ENCODE measurements at regions not wholly inside any gene's neighbourhood (a gene's known extent, or its start where the extent isn't known, plus 50 kb on each side); places are given as distances from the start of the nearest gene placed in this dataset.

DNA sequence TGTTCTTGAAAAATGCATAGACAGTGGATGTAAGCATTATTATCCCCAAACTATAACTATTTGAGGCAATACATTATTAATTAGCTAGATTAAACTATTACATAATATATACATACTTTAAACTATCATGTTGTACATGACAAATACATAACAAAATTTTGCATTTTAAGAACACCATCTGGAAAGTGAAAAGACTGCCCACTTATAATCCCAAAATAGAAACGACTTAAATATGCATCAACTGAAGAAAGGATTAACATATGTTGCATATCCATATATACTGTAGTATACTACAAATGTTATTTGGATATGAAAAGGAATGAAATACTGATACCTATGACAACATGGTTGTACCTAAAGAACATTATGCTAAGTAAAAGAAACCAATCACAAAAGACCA lies 700.8 kb upstream of the SPRY2 start:
- intact Hi-C loops (cut with micrococcal nuclease) = no loop called here
- Histone ChIP-seq H3K4me2 (replicated peaks; ENCODE audit: extremely low read depth, low read length, poor library complexity, severe bottlenecking) (no peak overlapping the region), H3K4me3 (replicated peaks in 1 of 3; ENCODE audit: low read depth in 2 of 3, low read length in 3 of 3) (no peak overlapping the region), H3K9me3 (replicated peaks in 1 of 2; ENCODE audit: control insufficient read depth in 1 of 2, insufficient read depth in 1 of 2, low read length in 2 of 2) (no peaks in the 10 kb centered on the region), H3K9ac (ENCODE audit: insufficient read depth, low read length, poor library complexity, severe bottlenecking) (no peak overlapping the region), H3K27me3 (ENCODE audit: control insufficient read depth in 2 of 2, insufficient read depth in 2 of 2, low read length in 2 of 2) (no peaks in the 10 kb centered on the region), H2AFZ (ENCODE audit: insufficient read depth, low read depth, low read length, poor library complexity, severe bottlenecking) (no peak overlapping the region), H3K36me3 (replicated peaks in 1 of 2; ENCODE audit: control insufficient read depth in 1 of 2, insufficient read depth in 2 of 2, low read length in 2 of 2) (no peaks in the 10 kb centered on the region), H3K27ac (ENCODE audit: low read depth in 1 of 2, low read length in 2 of 2) (no peak overlapping the region), H4K20me1 (ENCODE audit: insufficient read depth, low read length) (no peaks in the 10 kb centered on the region), H3K79me2 (ENCODE audit: insufficient read depth, low read length) (no peaks in the 10 kb centered on the region), H3K4me1 (ENCODE audit: control insufficient read depth in 1 of 2, insufficient read depth in 2 of 2, low read length in 2 of 2) (no peaks in the 10 kb centered on the region)
- Mint-ChIP-seq H3K27ac (no peak overlapping the region), H3K4me3 (no peak overlapping the region), H3K9me3 (peaks cover 0 to 8% (median 2%) of the 10 kb centered on the region in 7 donors), H3K27me3 (ENCODE audit: low read depth in 3 of 3) (no peaks in the 10 kb centered on the region), H3K4me1 (no peaks in the 10 kb centered on the region), H3K36me3 (no peaks in the 10 kb centered on the region)
- TF ChIP-seq CTCF (IDR thresholded peaks at IDR 0.05) = no peak
- whole genome bisulfite sequencing (ENCODE audit: insufficient coverage) = no CpG with 5 or more reads among the region's 1 CpG
- no peak for DNase-seq

GRCh38 chr13:81031996-81032395 lies 691.1 kb upstream of the SPRY2 start:
- Histone ChIP-seq H4K20me1 (ENCODE audit: insufficient read depth, low read length) (no peaks in the 10 kb centered on the region), H3K36me3 (replicated peaks in 1 of 2; ENCODE audit: control insufficient read depth in 1 of 2, insufficient read depth in 2 of 2, low read length in 2 of 2) (no peaks in the 10 kb centered on the region), H2AFZ (ENCODE audit: insufficient read depth, low read depth, low read length, poor library complexity, severe bottlenecking) (no peak overlapping the region), H3K9me3 (replicated peaks in 1 of 2; ENCODE audit: control insufficient read depth in 1 of 2, insufficient read depth in 1 of 2, low read length in 2 of 2) (peaks cover 0 to 14% of the 10 kb centered on the region in 2 donors), H3K79me2 (ENCODE audit: insufficient read depth, low read length) (no peaks in the 10 kb centered on the region), H3K9ac (ENCODE audit: insufficient read depth, low read length, poor library complexity, severe bottlenecking) (no peak overlapping the region), H3K27me3 (ENCODE audit: control insufficient read depth in 2 of 2, insufficient read depth in 2 of 2, low read length in 2 of 2) (no peaks in the 10 kb centered on the region), H3K27ac (ENCODE audit: low read depth in 1 of 2, low read length in 2 of 2) (no peak overlapping the region), H3K4me1 (ENCODE audit: control insufficient read depth in 1 of 2, insufficient read depth in 2 of 2, low read length in 2 of 2) (no peaks in the 10 kb centered on the region), H3K4me2 (replicated peaks; ENCODE audit: extremely low read depth, low read length, poor library complexity, severe bottlenecking) (no peak overlapping the region), H3K4me3 (replicated peaks in 1 of 3; ENCODE audit: low read depth in 2 of 3, low read length in 3 of 3) (no peak overlapping the region)
- H3K27me3 Mint-ChIP-seq (ENCODE audit: low read depth in 3 of 3) = no peaks in the 10 kb centered on the region
- H3K27ac Mint-ChIP-seq = no peak overlapping the region
- H3K4me1 Mint-ChIP-seq = no peaks in the 10 kb centered on the region
- no CpG with 5 or more reads among the region's 1 CpG for WGBS (ENCODE audit: insufficient coverage)
- H3K4me3 Mint-ChIP-seq = no peak overlapping the region
- H3K9me3 Mint-ChIP-seq = peaks cover 2 to 10% (median 3%) of the 10 kb centered on the region in 7 donors
- H3K36me3 Mint-ChIP-seq = no peaks in the 10 kb centered on the region
- TF ChIP-seq CTCF (IDR thresholded peaks at IDR 0.05) = no peak
- intact Hi-C loops (cut with micrococcal nuclease) = no loop called here
- no peak for DNase-seq

All from CD14-positive monocyte (primary cell).